Stimulated activated naive B cell treated with anti-CD40 and anti-IgM and Interleukin-4, amounts not matched to agents 10 μg/mL and 1 μg/mL and 100 μg/mL, for 72 hours (primary cell): ENCODE measurements at regions not wholly inside any gene's neighbourhood (a gene's known extent, or its start where the extent isn't known, plus 50 kb on each side); places are given as distances from the start of the nearest gene placed in this dataset.
"Not testable (repeated sequence)": the region's sequence is repeated elsewhere in the genome, so short reads cannot be mapped to it uniquely, and the experiment has no call there.

Experiments used
- ATAC-seq, 2 donors: fragments of 150-1000 bp; cut with Tn5 transposase; replicated peaks; 2 replicates each; pipeline ENCODE4 v1.10.0; 2021; ENCODE audit warnings: moderate library complexity in 1 of 2
- DNase-seq: peaks from one replicate; pipeline ENCODE4 v3.0.0; 2021
- H3K27ac Mint-ChIP-seq: one replicate; pipeline ENCODE4 v1.8.0; 2022; ENCODE audit warnings: mild to moderate bottlenecking, mixed read lengths
- H3K27me3 Mint-ChIP-seq, 2 donors: one replicate each; pipeline ENCODE4 v1.8.0; 2022; ENCODE audit warnings: mixed read lengths in 2 of 2
- H3K36me3 Mint-ChIP-seq, 2 donors: one replicate each; pipeline ENCODE4 v1.8.0; 2022; ENCODE audit warnings: mixed read lengths in 2 of 2, mild to moderate bottlenecking in 1 of 2
- H3K4me1 Mint-ChIP-seq, 2 donors: one replicate each; pipeline ENCODE4 v1.8.0; 2022; ENCODE audit warnings: mixed read lengths in 2 of 2, mild to moderate bottlenecking in 1 of 2
- H3K4me3 Mint-ChIP-seq, 2 donors: one replicate each; pipeline ENCODE4 v1.8.0; 2022; ENCODE audit warnings: mild to moderate bottlenecking in 2 of 2, mixed read lengths in 2 of 2, moderate library complexity in 1 of 2
- H3K9me3 Mint-ChIP-seq, 2 donors: one replicate each; pipeline ENCODE4 v1.8.0; 2022; ENCODE audit warnings: mixed read lengths in 2 of 2, mild to moderate bottlenecking in 1 of 2

GRCh38 chr5:82636591-82636990, 358.4 kb upstream of the RPS23 start:
- ATAC-seq (no peak), DNase-seq (no peak)
- Mint-ChIP-seq H3K4me3 (no peak overlapping the region), H3K9me3 (no peaks in the 10 kb centered on the region), H3K27me3 (no peaks in the 10 kb centered on the region), H3K36me3 (no peaks in the 10 kb centered on the region), H3K27ac (no peak overlapping the region), H3K4me1 (no peaks in the 10 kb centered on the region)

GRCh38 chr5:82635561-82636288, 357.6 kb upstream of the RPS23 start:
- ATAC-seq, result no peak
- Mint-ChIP-seq H3K9me3 (no peaks in the 10 kb centered on the region), H3K27ac (no peak overlapping the region), H3K4me1 (no peaks in the 10 kb centered on the region), H3K4me3 (no peak overlapping the region), H3K27me3 (no peaks in the 10 kb centered on the region), H3K36me3 (no peaks in the 10 kb centered on the region)
- no peak for DNase-seq

GRCh38 chr5:82628364-82628910, 350.3 kb upstream of the RPS23 start:
- Mint-ChIP-seq H3K9me3 (peaks cover 0 to 6% of the 10 kb centered on the region in 2 donors), H3K27ac (no peak overlapping the region), H3K27me3 (no peaks in the 10 kb centered on the region), H3K4me1 (no peaks in the 10 kb centered on the region), H3K4me3 (no peak overlapping the region), H3K36me3 (no peaks in the 10 kb centered on the region)
- DNase-seq, result no peak
- no peak for ATAC-seq

- not testable (repeated sequence) for H3K9me3 Mint-ChIP-seq, H3K4me3 Mint-ChIP-seq, H3K36me3 Mint-ChIP-seq, DNase-seq, H3K4me1 Mint-ChIP-seq, ATAC-seq, H3K27me3 Mint-ChIP-seq, H3K27ac Mint-ChIP-seq
These were observed 348.9 kb upstream of the RPS23 start for GRCh38 chr5:82626905-82627591.

DNA sequence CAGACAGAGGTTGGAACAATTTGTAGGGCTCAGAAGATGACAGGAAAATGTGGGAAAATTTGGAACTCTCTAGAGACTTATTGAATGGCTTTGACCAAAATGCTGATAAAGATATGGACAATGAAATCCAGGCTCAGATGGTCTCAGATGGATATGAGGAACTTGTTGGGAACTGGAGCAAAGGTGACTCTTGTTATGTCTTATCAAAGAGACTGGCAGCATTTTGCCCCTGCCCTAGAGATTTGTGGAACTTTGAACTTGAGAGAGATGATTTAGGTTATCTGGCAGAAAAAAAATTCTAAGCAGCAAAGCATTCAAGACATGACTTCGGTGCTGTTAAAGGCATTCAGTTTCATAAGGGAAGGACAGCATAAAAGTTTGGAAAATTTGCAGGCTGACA, 347.9 kb upstream of the RPS23 start:
- not testable (repeated sequence) for H3K27me3 Mint-ChIP-seq, H3K4me3 Mint-ChIP-seq, ATAC-seq, DNase-seq, H3K27ac Mint-ChIP-seq, H3K9me3 Mint-ChIP-seq, H3K4me1 Mint-ChIP-seq, H3K36me3 Mint-ChIP-seq

- ATAC-seq (no peak), DNase-seq (no peak)
- H3K27ac Mint-ChIP-seq, result no peak overlapping the region
- H3K36me3 Mint-ChIP-seq, result no peaks in the 10 kb centered on the region
- H3K4me3 Mint-ChIP-seq, result no peak overlapping the region
- H3K9me3 Mint-ChIP-seq, result peaks cover 0 to 6% of the 10 kb centered on the region in 2 donors
- no peaks in the 10 kb centered on the region for H3K4me1 Mint-ChIP-seq
- H3K27me3 Mint-ChIP-seq, result no peaks in the 10 kb centered on the region
These were observed 345.9 kb upstream of the RPS23 start for GRCh38 chr5:82624062-82624461.

GRCh38 chr5:82622711-82623514, 344.8 kb upstream of the RPS23 start:
- Mint-ChIP-seq H3K4me3 (no peak overlapping the region), H3K4me1 (no peaks in the 10 kb centered on the region), H3K27me3 (no peaks in the 10 kb centered on the region), H3K36me3 (no peaks in the 10 kb centered on the region), H3K27ac (no peak overlapping the region), H3K9me3 (peaks cover 0 to 11% of the 10 kb centered on the region in 2 donors)
- DNase-seq, result no peak
- ATAC-seq, result no peak

DNA sequence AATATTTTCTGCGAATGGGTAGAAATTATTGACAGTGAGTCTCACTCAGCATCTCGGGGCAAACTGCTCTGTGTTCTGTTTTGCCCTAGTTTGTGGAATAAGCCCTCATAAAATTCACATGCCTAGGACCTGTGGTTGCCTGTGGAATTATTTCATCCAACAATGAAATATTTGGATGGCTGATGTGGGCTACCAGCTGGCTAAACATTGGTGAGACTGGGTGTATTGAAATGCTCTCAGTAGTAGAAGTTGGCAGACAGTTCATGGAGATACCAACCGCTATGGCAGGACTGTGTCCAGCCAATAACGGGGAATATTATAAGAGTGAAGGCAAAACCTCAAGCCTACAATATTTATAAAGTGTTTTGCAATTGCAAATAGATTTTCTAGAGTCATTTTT, 344.1 kb upstream of the RPS23 start:
- ATAC-seq (no peak), DNase-seq (no peak)
- Mint-ChIP-seq H3K4me3 (no peak overlapping the region), H3K27ac (no peak overlapping the region), H3K36me3 (no peaks in the 10 kb centered on the region), H3K27me3 (no peaks in the 10 kb centered on the region), H3K4me1 (no peaks in the 10 kb centered on the region), H3K9me3 (peaks cover 3 to 11% of the 10 kb centered on the region in 2 donors)

GRCh38 chr5:82620957-82621600, 342.9 kb upstream of the RPS23 start:
- no peak overlapping the region for H3K27ac Mint-ChIP-seq
- peaks cover 4 to 10% of the 10 kb centered on the region in 2 donors for H3K9me3 Mint-ChIP-seq
- H3K36me3 Mint-ChIP-seq, result no peaks in the 10 kb centered on the region
- H3K27me3 Mint-ChIP-seq, result no peaks in the 10 kb centered on the region
- no peaks in the 10 kb centered on the region for H3K4me1 Mint-ChIP-seq
- DNase-seq, result no peak
- no peak for ATAC-seq
- no peak overlapping the region for H3K4me3 Mint-ChIP-seq

- Mint-ChIP-seq H3K27me3 (no peaks in the 10 kb centered on the region), H3K27ac (no peak overlapping the region), H3K4me3 (no peak overlapping the region), H3K4me1 (no peaks in the 10 kb centered on the region), H3K9me3 (peaks cover 5% of the 10 kb centered on the region in 2 donors), H3K36me3 (no peaks in the 10 kb centered on the region)
- ATAC-seq, result no peak
- no peak for DNase-seq
These were observed 340.9 kb upstream of the RPS23 start for GRCh38 chr5:82619097-82619496.

DNA sequence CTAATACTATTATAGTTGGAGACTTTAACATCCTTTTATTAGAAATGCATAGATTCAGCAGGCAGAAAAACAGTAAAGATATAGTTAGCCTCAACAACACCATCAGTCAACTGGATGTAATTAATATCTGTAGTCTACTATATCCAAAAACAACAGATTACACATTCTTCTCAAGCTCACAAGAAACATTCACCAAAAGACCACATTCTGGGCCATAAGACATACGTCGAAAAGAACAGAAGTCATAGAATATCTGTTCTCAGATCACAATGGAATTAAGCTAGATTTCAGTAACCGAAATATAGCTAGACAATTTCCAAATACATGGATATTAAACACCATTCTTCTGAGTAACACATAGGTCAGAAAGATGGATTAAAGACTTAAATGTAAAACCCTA, 336.6 kb upstream of the RPS23 start:
- Mint-ChIP-seq H3K9me3 (peaks cover 7 to 13% of the 10 kb centered on the region in 2 donors), H3K27me3 (no peaks in the 10 kb centered on the region), H3K27ac (no peak overlapping the region), H3K36me3 (no peaks in the 10 kb centered on the region), H3K4me3 (no peak overlapping the region), H3K4me1 (no peaks in the 10 kb centered on the region)
- DNase-seq (no peak), ATAC-seq (no peak)

- H3K9me3 Mint-ChIP-seq, result peaks cover 11% of the 10 kb centered on the region in 2 donors
These were observed 335.7 kb upstream of the RPS23 start for GRCh38 chr5:82613891-82614290.

GRCh38 chr5:82610686-82611085, 332.5 kb upstream of the RPS23 start:
- Mint-ChIP-seq H3K9me3 (peaks cover 16 to 17% of the 10 kb centered on the region in 2 donors), H3K4me3 (no peak overlapping the region), H3K27me3 (no peaks in the 10 kb centered on the region), H3K27ac (no peak overlapping the region), H3K36me3 (no peaks in the 10 kb centered on the region), H3K4me1 (no peaks in the 10 kb centered on the region)
- ATAC-seq (no peak), DNase-seq (no peak)

More at GRCh38 chr5:82613891-82614290, 335.7 kb upstream of the RPS23 start:
- Mint-ChIP-seq H3K4me1 (no peaks in the 10 kb centered on the region), H3K27ac (no peak overlapping the region), H3K36me3 (no peaks in the 10 kb centered on the region), H3K27me3 (no peaks in the 10 kb centered on the region), H3K4me3 (no peak overlapping the region)
- ATAC-seq, result no peak
- no peak for DNase-seq

GRCh38 chr5:82605441-82605973, 327.4 kb upstream of the RPS23 start:
- Mint-ChIP-seq H3K9me3 (peaks cover 11 to 17% of the 10 kb centered on the region in 2 donors), H3K36me3 (no peaks in the 10 kb centered on the region), H3K27ac (no peak overlapping the region), H3K27me3 (no peaks in the 10 kb centered on the region), H3K4me3 (no peak overlapping the region), H3K4me1 (no peaks in the 10 kb centered on the region)
- no peak for DNase-seq
- ATAC-seq, result no peak
